Activated T-cell treated with anti-CD3 and anti-CD28 coated beads, Interleukin-2, amount 50 U/mL, for 4 hours (primary cell): ENCODE measurements at regions not wholly inside any gene's neighbourhood (a gene's known extent, or its start where the extent isn't known, plus 50 kb on each side); places are given as distances from the start of the nearest gene placed in this dataset.
"Not testable (repeated sequence)": the region's sequence is repeated elsewhere in the genome, so short reads cannot be mapped to it uniquely, and the experiment has no call there.

Experiments used
- ATAC-seq, 2 donors: fragments of 200-7000 bp; cut with Tn5 transposase; one replicate each; pipeline ENCODE4 v1.10.0; 2021
- DNase-seq: peaks from one replicate; pipeline ENCODE4 v3.0.0-alpha.2; 2020
- H3K27me3 Mint-ChIP-seq: one replicate; pipeline ENCODE4 v1.8.0; 2021; ENCODE audit warnings: low read depth, mixed read lengths
- H3K36me3 Mint-ChIP-seq: one replicate; pipeline ENCODE4 v1.8.0; 2022; ENCODE audit warnings: mixed read lengths; ENCODE audit not compliant: insufficient read depth
- H3K4me1 Mint-ChIP-seq: one replicate; pipeline ENCODE4 v1.8.0; 2021; ENCODE audit warnings: low read depth, mixed read lengths
- H3K4me3 Mint-ChIP-seq: one replicate; pipeline ENCODE4 v1.8.0; 2021; ENCODE audit warnings: mild to moderate bottlenecking, moderate library complexity, mixed read lengths
- H3K9me3 Mint-ChIP-seq: one replicate; pipeline ENCODE4 v1.8.0; 2021; ENCODE audit warnings: mixed read lengths

GRCh38 chr12:107196681-107197080 lies 103.3 kb upstream of the CRY1 start:
- Mint-ChIP-seq H3K9me3 (peaks cover 4% of the 10 kb centered on the region), H3K27me3 (peaks cover 4% of the 10 kb centered on the region), H3K4me3 (no peak overlapping the region), H3K36me3 (no peaks in the 10 kb centered on the region), H3K4me1 (no peaks in the 10 kb centered on the region)
- ATAC-seq (no peak), DNase-seq (no peak)

DNA sequence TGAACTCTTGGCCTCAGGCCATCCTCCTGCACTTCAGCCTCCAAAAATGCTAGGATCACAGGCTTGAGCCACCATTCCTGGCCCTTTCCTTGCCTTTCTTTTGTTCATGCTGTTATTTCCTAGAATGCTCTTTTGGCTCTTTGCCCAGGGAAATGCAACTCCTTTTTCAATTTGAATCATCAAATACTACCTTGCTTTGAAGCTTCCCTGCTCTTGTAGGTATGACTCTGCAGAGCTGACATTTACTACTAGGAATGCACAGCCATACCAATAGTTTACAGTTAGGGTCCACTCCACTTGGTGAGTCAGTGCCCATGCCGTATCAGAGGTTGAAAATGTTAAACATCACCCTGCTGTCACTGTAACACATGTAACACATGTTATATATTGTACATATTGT lies 107.0 kb upstream of the CRY1 start:
- no peaks in the 10 kb centered on the region for H3K4me1 Mint-ChIP-seq
- DNase-seq: no peak
- ATAC-seq: peak; percentile 46 to 53
- H3K36me3 Mint-ChIP-seq: no peaks in the 10 kb centered on the region
- H3K27me3 Mint-ChIP-seq: peaks cover 4% of the 10 kb centered on the region
- H3K9me3 Mint-ChIP-seq: no peaks in the 10 kb centered on the region
- no peak overlapping the region for H3K4me3 Mint-ChIP-seq

- no peaks in the 10 kb centered on the region for H3K4me1 Mint-ChIP-seq
- no peaks in the 10 kb centered on the region for H3K36me3 Mint-ChIP-seq
- no peaks in the 10 kb centered on the region for H3K9me3 Mint-ChIP-seq
- peaks cover 2% of the 10 kb centered on the region for H3K27me3 Mint-ChIP-seq
- DNase-seq (no peak), ATAC-seq (no peak)
- H3K4me3 Mint-ChIP-seq: no peak overlapping the region
Observed at GRCh38 chr12:107207931-107208525, 114.7 kb upstream of the CRY1 start.

GRCh38 chr12:107209700-107210099 lies 116.4 kb upstream of the CRY1 start:
- not testable (repeated sequence) for H3K9me3 Mint-ChIP-seq, H3K27me3 Mint-ChIP-seq, DNase-seq, H3K4me1 Mint-ChIP-seq, H3K4me3 Mint-ChIP-seq, H3K36me3 Mint-ChIP-seq, ATAC-seq

DNA sequence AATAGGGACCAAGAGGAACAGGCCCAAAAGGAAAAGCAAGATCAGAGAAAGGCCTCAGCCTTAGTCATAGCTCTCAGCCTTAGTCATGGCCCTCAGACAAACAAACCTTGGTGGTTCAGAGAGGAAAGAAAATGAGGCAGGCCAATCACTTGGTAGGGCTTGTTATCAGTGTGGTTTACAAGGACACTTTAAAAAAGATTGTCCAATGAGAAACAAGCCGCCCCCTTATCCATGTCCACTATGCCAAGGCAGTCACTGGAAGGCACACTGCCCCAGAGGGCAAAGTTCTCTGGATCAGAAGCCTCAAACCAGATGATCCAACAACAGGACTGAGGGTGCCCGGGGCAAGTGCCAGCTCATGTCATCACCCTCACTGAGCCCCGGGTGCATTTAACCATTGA lies 121.0 kb upstream of the CRY1 start:
- H3K9me3 Mint-ChIP-seq, H3K27me3 Mint-ChIP-seq, H3K4me3 Mint-ChIP-seq, H3K4me1 Mint-ChIP-seq, DNase-seq, H3K36me3 Mint-ChIP-seq: not testable (repeated sequence)
- peak in 1 of 2 donors; percentile 54 for ATAC-seq

DNA sequence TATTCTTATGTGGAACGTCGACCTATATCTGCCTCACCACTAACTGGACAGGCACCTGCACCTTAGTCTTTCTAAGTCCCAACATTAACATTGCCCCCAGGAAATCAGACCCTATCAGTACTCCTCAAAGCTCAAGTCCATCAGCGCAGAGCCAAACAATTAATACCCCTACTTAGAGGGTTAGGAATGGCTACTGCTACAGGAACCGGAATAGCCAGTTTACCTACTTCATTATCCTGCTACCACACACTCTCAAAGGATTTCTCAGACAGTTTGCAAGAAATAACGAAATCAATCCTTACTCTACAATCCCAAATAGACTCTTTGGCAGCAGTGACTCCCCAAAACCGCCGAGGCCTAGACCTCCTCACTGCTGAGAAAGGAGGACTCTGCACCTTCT lies 123.1 kb upstream of the CRY1 start:
- not testable (repeated sequence) for DNase-seq, H3K4me1 Mint-ChIP-seq, ATAC-seq, H3K4me3 Mint-ChIP-seq, H3K36me3 Mint-ChIP-seq, H3K9me3 Mint-ChIP-seq
- peaks cover 10% of the 10 kb centered on the region for H3K27me3 Mint-ChIP-seq

DNA sequence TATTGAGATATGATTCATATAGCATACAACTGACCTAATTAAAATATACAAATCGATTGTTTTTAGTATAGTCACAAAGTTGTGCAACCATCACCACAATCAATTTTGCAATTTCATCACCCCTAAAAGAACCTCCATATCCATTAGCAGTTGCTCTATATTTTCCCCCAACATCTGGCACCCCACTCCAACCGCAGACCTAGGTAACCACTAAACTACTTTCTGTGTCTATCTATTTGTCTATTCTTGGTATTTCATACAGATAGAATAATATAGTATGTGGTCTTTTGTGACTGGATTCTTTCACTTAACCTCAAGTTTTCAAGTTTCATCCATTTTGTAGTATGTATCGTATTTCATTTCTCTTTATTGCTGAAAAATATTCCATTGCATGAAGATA lies 126.0 kb upstream of the CRY1 start:
- H3K4me1 Mint-ChIP-seq: no peaks in the 10 kb centered on the region
- DNase-seq (no peak), ATAC-seq (no peak)
- no peaks in the 10 kb centered on the region for H3K36me3 Mint-ChIP-seq
- peaks cover 22% of the 10 kb centered on the region for H3K27me3 Mint-ChIP-seq
- no peaks in the 10 kb centered on the region for H3K9me3 Mint-ChIP-seq
- H3K4me3 Mint-ChIP-seq: no peak overlapping the region

GRCh38 chr12:107221913-107222312 lies 128.6 kb upstream of the CRY1 start:
- Mint-ChIP-seq H3K27me3 (peaks cover 24% of the 10 kb centered on the region), H3K4me3 (no peak overlapping the region), H3K9me3 (no peaks in the 10 kb centered on the region), H3K4me1 (no peaks in the 10 kb centered on the region), H3K36me3 (no peaks in the 10 kb centered on the region)
- no peak for ATAC-seq
- no peak for DNase-seq

GRCh38 chr12:107223821-107224220 lies 130.5 kb upstream of the CRY1 start:
- Mint-ChIP-seq H3K36me3 (no peaks in the 10 kb centered on the region), H3K4me3 (no peak overlapping the region), H3K9me3 (no peaks in the 10 kb centered on the region), H3K4me1 (no peaks in the 10 kb centered on the region), H3K27me3 (peaks cover 24% of the 10 kb centered on the region)
- ATAC-seq: no peak
- DNase-seq: no peak

- DNase-seq (no peak), ATAC-seq (no peak)
- no peaks in the 10 kb centered on the region for H3K9me3 Mint-ChIP-seq
- H3K36me3 Mint-ChIP-seq: no peaks in the 10 kb centered on the region
- H3K4me1 Mint-ChIP-seq: no peaks in the 10 kb centered on the region
- no peak overlapping the region for H3K4me3 Mint-ChIP-seq
- H3K27me3 Mint-ChIP-seq: peaks cover 17% of the 10 kb centered on the region
Observed at GRCh38 chr12:107225635-107226034, 132.3 kb upstream of the CRY1 start.

GRCh38 chr12:107226126-107226525 lies 132.8 kb upstream of the CRY1 start:
- Mint-ChIP-seq H3K9me3 (no peaks in the 10 kb centered on the region), H3K27me3 (peaks cover 14% of the 10 kb centered on the region), H3K4me3 (no peak overlapping the region), H3K36me3 (no peaks in the 10 kb centered on the region), H3K4me1 (no peaks in the 10 kb centered on the region)
- ATAC-seq (no peak), DNase-seq (no peak)

DNA sequence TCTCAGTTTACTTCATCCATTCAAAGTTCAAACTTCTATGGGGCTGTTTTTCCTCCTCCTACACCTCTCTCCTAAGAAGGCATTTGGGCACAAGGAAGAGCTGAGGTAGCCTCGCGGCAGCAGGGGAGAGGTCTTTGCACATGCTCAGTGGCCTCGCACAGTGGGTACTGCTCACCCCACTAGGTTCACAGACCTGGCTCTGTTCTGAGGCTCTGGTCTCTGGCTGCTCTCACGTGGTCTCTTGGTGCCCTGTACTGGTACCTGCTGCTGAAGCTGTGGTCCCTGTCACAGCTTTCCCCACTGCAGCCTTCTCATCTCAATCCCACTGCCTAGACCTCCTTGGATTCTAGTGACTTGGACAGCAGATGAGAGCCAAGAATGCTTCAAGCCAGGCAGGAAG lies 134.7 kb upstream of the CRY1 start:
- H3K27me3 Mint-ChIP-seq: peaks cover 9% of the 10 kb centered on the region
- ATAC-seq: no peak
- H3K4me1 Mint-ChIP-seq: no peaks in the 10 kb centered on the region
- no peaks in the 10 kb centered on the region for H3K9me3 Mint-ChIP-seq
- no peaks in the 10 kb centered on the region for H3K36me3 Mint-ChIP-seq
- H3K4me3 Mint-ChIP-seq: no peak overlapping the region
- DNase-seq: no peak

DNA sequence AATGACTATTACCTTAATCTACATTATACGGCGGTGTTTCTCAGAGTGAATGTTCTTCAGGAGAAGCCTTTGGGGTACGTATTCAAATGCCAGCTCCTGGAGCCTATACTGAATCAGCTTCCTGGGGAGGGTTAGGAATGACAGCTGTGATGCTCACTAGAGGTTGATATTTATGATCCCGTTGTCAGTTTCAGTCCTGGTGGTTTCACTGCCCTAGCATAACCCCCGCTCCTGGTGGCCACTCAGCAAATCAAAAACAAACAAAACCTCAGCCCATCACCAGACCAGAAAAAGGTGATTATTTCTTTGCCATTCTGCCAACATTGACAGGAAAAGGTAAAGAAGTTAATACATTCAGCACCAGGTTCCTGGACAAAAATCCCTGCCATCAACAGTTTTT lies 136.5 kb upstream of the CRY1 start:
- no peak overlapping the region for H3K4me3 Mint-ChIP-seq

DNA sequence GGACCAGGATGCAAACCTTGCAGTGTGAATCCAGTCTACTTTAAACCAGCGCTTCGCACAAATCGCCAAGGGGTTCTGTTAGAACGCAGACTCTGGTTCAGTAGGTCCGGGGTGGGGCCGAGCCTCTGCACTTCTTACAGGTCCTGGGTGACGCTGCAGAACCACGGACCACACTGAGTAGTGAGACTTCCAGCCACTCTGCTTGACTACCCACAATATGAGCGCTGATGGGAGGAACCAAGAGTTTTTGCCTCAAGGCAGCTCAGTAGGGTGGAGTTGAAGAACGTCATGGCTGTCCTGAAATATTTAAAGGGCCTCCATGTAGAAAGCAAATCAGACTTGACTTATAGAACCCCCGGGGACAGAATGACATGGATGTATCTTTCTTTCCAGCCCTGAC lies 138.0 kb upstream of the CRY1 start:
- Mint-ChIP-seq H3K4me1 (no peaks in the 10 kb centered on the region), H3K36me3 (no peaks in the 10 kb centered on the region), H3K4me3 (no peak overlapping the region), H3K9me3 (no peaks in the 10 kb centered on the region), H3K27me3 (no peaks in the 10 kb centered on the region)
- ATAC-seq (no peak), DNase-seq (no peak)

More for the DNA sequence above, 136.5 kb upstream of the CRY1 start:
- H3K9me3 Mint-ChIP-seq: no peaks in the 10 kb centered on the region
- no peaks in the 10 kb centered on the region for H3K4me1 Mint-ChIP-seq
- H3K36me3 Mint-ChIP-seq: no peaks in the 10 kb centered on the region
- H3K27me3 Mint-ChIP-seq: peaks cover under 1% of the 10 kb centered on the region
- DNase-seq (no peak), ATAC-seq (no peak)

DNA sequence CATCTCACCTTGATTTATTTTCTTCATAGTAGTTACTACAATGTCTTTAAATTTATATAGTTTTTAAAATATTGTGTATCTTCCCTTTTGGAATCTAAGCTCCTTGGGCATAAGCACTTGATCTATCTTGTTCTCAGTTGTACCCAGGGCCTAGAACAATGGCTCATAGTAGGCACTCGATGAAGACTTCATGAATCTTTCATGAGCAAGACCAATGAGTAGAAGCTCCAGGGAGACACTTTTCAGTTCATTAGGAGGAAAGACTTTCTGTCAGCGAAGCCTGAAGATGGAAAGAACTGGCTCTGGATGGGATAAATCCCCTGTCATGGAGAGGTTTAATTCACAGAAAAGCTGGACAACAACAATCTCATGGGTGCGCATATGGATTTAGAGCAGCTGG lies 140.2 kb upstream of the CRY1 start:
- DNase-seq: no peak
- no peak for ATAC-seq
- H3K4me3 Mint-ChIP-seq: no peak overlapping the region
- no peaks in the 10 kb centered on the region for H3K36me3 Mint-ChIP-seq
- H3K27me3 Mint-ChIP-seq: no peaks in the 10 kb centered on the region
- H3K9me3 Mint-ChIP-seq: no peaks in the 10 kb centered on the region
- peaks cover 11% of the 10 kb centered on the region for H3K4me1 Mint-ChIP-seq

DNA sequence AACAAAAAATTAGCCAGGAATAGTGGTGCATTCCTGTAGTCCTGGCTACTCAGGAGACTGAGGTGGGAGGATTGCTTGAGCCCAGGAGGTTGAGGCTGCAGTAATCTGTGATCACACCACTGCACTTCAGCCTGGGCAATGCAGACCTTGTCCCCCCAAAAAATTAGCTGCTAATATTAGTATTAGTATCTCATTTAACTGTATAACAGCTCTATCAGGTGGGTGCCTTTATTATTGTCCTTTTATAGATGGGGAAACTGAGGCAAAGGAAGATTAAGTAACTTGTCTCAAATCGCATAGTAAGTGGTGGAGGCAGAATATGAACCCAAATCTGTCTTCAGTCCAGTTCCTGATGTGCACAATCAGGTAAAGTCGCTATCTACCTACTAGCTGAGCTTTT lies 142.3 kb upstream of the CRY1 start:
- no peak for ATAC-seq
- peaks cover under 1% of the 10 kb centered on the region for H3K27me3 Mint-ChIP-seq
- H3K9me3 Mint-ChIP-seq: no peaks in the 10 kb centered on the region
- H3K36me3 Mint-ChIP-seq: no peaks in the 10 kb centered on the region
- H3K4me1 Mint-ChIP-seq: peaks cover 11% of the 10 kb centered on the region
- H3K4me3 Mint-ChIP-seq: no peak overlapping the region
- DNase-seq: no peak
